ENCODE measurements at regions not wholly inside any gene's neighbourhood (a gene's known extent, or its start where the extent isn't known, plus 50 kb on each side); places are given as distances from the start of the nearest gene placed in this dataset.
"Not testable (repeated sequence)": the region's sequence is repeated elsewhere in the genome, so short reads cannot be mapped to it uniquely, and the experiment has no call there.

DNA sequence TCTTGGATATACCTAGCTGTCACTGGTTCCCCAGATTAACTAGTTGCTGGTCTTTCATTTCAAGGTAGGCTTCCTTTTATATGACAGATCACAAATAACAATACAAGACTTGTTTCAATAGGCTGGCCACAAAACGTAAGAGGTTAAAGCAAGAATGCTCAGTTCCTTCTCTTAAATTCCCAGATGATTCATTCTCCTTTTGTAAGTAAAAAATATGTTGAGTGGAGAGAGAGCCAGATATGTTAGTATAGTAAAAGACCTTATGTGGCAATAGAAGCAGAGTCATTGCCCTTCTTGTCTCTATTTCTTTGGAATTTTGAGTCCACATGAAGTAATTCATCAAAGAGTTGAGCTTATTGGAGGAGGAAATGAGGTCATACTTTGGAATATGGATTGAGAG, 939.0 kb upstream of the ATXN7L3B start:
- no peak overlapping the region for H3K27ac ChIP-seq (ENCODE audit: low read depth in 1 of 2, low read length in 2 of 2)
- WGBS (ENCODE audit: insufficient coverage), result no CpG with 5 or more reads among the region's 1 CpG
- no peak for DNase-seq
- H3K4me1 Mint-ChIP-seq, result no peaks in the 10 kb centered on the region
- TF ChIP-seq, protein P1, sequence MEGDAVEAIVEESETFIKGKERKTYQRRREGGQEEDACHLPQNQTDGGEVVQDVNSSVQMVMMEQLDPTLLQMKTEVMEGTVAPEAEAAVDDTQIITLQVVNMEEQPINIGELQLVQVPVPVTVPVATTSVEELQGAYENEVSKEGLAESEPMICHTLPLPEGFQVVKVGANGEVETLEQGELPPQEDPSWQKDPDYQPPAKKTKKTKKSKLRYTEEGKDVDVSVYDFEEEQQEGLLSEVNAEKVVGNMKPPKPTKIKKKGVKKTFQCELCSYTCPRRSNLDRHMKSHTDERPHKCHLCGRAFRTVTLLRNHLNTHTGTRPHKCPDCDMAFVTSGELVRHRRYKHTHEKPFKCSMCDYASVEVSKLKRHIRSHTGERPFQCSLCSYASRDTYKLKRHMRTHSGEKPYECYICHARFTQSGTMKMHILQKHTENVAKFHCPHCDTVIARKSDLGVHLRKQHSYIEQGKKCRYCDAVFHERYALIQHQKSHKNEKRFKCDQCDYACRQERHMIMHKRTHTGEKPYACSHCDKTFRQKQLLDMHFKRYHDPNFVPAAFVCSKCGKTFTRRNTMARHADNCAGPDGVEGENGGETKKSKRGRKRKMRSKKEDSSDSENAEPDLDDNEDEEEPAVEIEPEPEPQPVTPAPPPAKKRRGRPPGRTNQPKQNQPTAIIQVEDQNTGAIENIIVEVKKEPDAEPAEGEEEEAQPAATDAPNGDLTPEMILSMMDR (IDR thresholded peaks at IDR 0.05), result no peak
- H3K9ac ChIP-seq (ENCODE audit: insufficient read depth, low read length, poor library complexity, severe bottlenecking), result no peak overlapping the region
- no peaks in the 10 kb centered on the region for H3K36me3 Mint-ChIP-seq
- H3K9me3 ChIP-seq (replicated peaks in 1 of 2; ENCODE audit: control insufficient read depth in 1 of 2, insufficient read depth in 1 of 2, low read length in 2 of 2), result no peaks in the 10 kb centered on the region
- no peaks in the 10 kb centered on the region for H4K20me1 ChIP-seq (ENCODE audit: insufficient read depth, low read length)
- H3K27ac Mint-ChIP-seq, result no peak overlapping the region
- H3K27me3 ChIP-seq (ENCODE audit: control insufficient read depth in 2 of 2, insufficient read depth in 2 of 2, low read length in 2 of 2), result no peaks in the 10 kb centered on the region
- H3K9me3 Mint-ChIP-seq, result peaks cover 0 to 3% (median 2%) of the 10 kb centered on the region in 7 donors
- no peak overlapping the region for H3K4me2 ChIP-seq (replicated peaks; ENCODE audit: extremely low read depth, low read length, poor library complexity, severe bottlenecking)
- intact Hi-C loops (cut with micrococcal nuclease), result no loop called here
- no peak overlapping the region for H3K4me3 Mint-ChIP-seq
- H3K4me3 ChIP-seq (replicated peaks in 1 of 3; ENCODE audit: low read depth in 2 of 3, low read length in 3 of 3), result no peak overlapping the region
- no peaks in the 10 kb centered on the region for H3K36me3 ChIP-seq (replicated peaks in 1 of 2; ENCODE audit: control insufficient read depth in 1 of 2, insufficient read depth in 2 of 2, low read length in 2 of 2)
- no peak overlapping the region for H2AFZ ChIP-seq (ENCODE audit: insufficient read depth, low read depth, low read length, poor library complexity, severe bottlenecking)
- no peaks in the 10 kb centered on the region for H3K79me2 ChIP-seq (ENCODE audit: insufficient read depth, low read length)
- H3K27me3 Mint-ChIP-seq (ENCODE audit: low read depth in 3 of 3), result no peaks in the 10 kb centered on the region
- no peaks in the 10 kb centered on the region for H3K4me1 ChIP-seq (ENCODE audit: control insufficient read depth in 1 of 2, insufficient read depth in 2 of 2, low read length in 2 of 2)

DNA sequence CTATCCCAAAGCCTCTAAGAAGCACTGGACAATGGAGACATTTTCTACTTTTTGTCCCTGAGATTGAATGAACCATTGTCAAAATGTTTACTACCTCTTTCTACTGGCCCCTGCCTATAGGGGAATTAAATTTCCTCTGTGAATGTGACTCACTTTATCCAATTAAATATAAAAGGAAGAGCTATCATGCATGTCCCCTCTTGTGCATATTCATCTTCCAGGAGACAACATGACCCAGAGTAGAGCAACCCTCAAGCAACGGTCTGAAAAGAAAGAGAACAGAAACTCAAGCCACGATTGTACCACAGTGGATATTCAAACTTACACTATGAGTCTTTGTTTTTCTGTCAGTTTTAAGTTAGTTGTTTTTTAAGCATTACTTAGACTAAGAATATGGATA, 938.4 kb upstream of the ATXN7L3B start:
- WGBS (ENCODE audit: insufficient coverage), result no CpG with 5 or more reads among the region's 2 CpGs
- no peaks in the 10 kb centered on the region for H3K9me3 ChIP-seq (replicated peaks in 1 of 2; ENCODE audit: control insufficient read depth in 1 of 2, insufficient read depth in 1 of 2, low read length in 2 of 2)
- Mint-ChIP-seq H3K4me1 (no peaks in the 10 kb centered on the region), H3K27me3 (ENCODE audit: low read depth in 3 of 3) (no peaks in the 10 kb centered on the region), H3K36me3 (no peaks in the 10 kb centered on the region), H3K9me3 (peaks cover 0 to 3% (median 2%) of the 10 kb centered on the region in 7 donors), H3K4me3 (no peak overlapping the region), H3K27ac (no peak overlapping the region)
- no peak overlapping the region for H3K4me2 ChIP-seq (replicated peaks; ENCODE audit: extremely low read depth, low read length, poor library complexity, severe bottlenecking)
- TF ChIP-seq, protein P1 (IDR thresholded peaks at IDR 0.05), result no peak
- no peak overlapping the region for H3K27ac ChIP-seq (ENCODE audit: low read depth in 1 of 2, low read length in 2 of 2)
- H3K4me1 ChIP-seq (ENCODE audit: control insufficient read depth in 1 of 2, insufficient read depth in 2 of 2, low read length in 2 of 2), result no peaks in the 10 kb centered on the region
- no peaks in the 10 kb centered on the region for H4K20me1 ChIP-seq (ENCODE audit: insufficient read depth, low read length)
- H3K27me3 ChIP-seq (ENCODE audit: control insufficient read depth in 2 of 2, insufficient read depth in 2 of 2, low read length in 2 of 2), result no peaks in the 10 kb centered on the region
- H3K79me2 ChIP-seq (ENCODE audit: insufficient read depth, low read length), result no peaks in the 10 kb centered on the region
- H3K9ac ChIP-seq (ENCODE audit: insufficient read depth, low read length, poor library complexity, severe bottlenecking), result no peak overlapping the region
- DNase-seq, result no peak
- no peak overlapping the region for H2AFZ ChIP-seq (ENCODE audit: insufficient read depth, low read depth, low read length, poor library complexity, severe bottlenecking)
- intact Hi-C loops (cut with micrococcal nuclease), result no loop called here
- H3K4me3 ChIP-seq (replicated peaks in 1 of 3; ENCODE audit: low read depth in 2 of 3, low read length in 3 of 3), result no peak overlapping the region
- no peaks in the 10 kb centered on the region for H3K36me3 ChIP-seq (replicated peaks in 1 of 2; ENCODE audit: control insufficient read depth in 1 of 2, insufficient read depth in 2 of 2, low read length in 2 of 2)

- intact Hi-C loops (cut with micrococcal nuclease); DNase-seq: not testable (repeated sequence)
- H3K9me3 Mint-ChIP-seq, result peaks cover 2 to 16% (median 9%) of the 10 kb centered on the region in 7 donors
These were observed 931.7 kb upstream of the ATXN7L3B start for GRCh38 chr12:73605925-73606324.

More at GRCh38 chr12:73605925-73606324, 931.7 kb upstream of the ATXN7L3B start:
- H2AFZ ChIP-seq (ENCODE audit: insufficient read depth, low read depth, low read length, poor library complexity, severe bottlenecking); H3K4me3 ChIP-seq (replicated peaks in 1 of 3; ENCODE audit: low read depth in 2 of 3, low read length in 3 of 3); H3K27me3 Mint-ChIP-seq (ENCODE audit: low read depth in 3 of 3); H3K36me3 ChIP-seq (replicated peaks in 1 of 2; ENCODE audit: control insufficient read depth in 1 of 2, insufficient read depth in 2 of 2, low read length in 2 of 2); H3K4me1 Mint-ChIP-seq; H3K27ac Mint-ChIP-seq; H3K9me3 ChIP-seq (replicated peaks in 1 of 2; ENCODE audit: control insufficient read depth in 1 of 2, insufficient read depth in 1 of 2, low read length in 2 of 2); H3K79me2 ChIP-seq (ENCODE audit: insufficient read depth, low read length); H3K4me2 ChIP-seq (replicated peaks; ENCODE audit: extremely low read depth, low read length, poor library complexity, severe bottlenecking); H3K4me1 ChIP-seq (ENCODE audit: control insufficient read depth in 1 of 2, insufficient read depth in 2 of 2, low read length in 2 of 2); H3K4me3 Mint-ChIP-seq; H4K20me1 ChIP-seq (ENCODE audit: insufficient read depth, low read length); H3K36me3 Mint-ChIP-seq; H3K27me3 ChIP-seq (ENCODE audit: control insufficient read depth in 2 of 2, insufficient read depth in 2 of 2, low read length in 2 of 2); H3K9ac ChIP-seq (ENCODE audit: insufficient read depth, low read length, poor library complexity, severe bottlenecking); H3K27ac ChIP-seq (ENCODE audit: low read depth in 1 of 2, low read length in 2 of 2): not testable (repeated sequence)
- 81% methylated on average over 5 of the region's 9 CpGs for WGBS (ENCODE audit: insufficient coverage)

Measured in CD14-positive monocyte (primary cell).